ENCODE measurements at regions not wholly inside any gene's neighbourhood (a gene's known extent, or its start where the extent isn't known, plus 50 kb on each side); places are given as distances from the start of the nearest gene placed in this dataset.

GRCh38 chr3:63092515-63092914, 185.6 kb upstream of the SYNPR start (continued):
- TF ChIP-seq, protein P1, sequence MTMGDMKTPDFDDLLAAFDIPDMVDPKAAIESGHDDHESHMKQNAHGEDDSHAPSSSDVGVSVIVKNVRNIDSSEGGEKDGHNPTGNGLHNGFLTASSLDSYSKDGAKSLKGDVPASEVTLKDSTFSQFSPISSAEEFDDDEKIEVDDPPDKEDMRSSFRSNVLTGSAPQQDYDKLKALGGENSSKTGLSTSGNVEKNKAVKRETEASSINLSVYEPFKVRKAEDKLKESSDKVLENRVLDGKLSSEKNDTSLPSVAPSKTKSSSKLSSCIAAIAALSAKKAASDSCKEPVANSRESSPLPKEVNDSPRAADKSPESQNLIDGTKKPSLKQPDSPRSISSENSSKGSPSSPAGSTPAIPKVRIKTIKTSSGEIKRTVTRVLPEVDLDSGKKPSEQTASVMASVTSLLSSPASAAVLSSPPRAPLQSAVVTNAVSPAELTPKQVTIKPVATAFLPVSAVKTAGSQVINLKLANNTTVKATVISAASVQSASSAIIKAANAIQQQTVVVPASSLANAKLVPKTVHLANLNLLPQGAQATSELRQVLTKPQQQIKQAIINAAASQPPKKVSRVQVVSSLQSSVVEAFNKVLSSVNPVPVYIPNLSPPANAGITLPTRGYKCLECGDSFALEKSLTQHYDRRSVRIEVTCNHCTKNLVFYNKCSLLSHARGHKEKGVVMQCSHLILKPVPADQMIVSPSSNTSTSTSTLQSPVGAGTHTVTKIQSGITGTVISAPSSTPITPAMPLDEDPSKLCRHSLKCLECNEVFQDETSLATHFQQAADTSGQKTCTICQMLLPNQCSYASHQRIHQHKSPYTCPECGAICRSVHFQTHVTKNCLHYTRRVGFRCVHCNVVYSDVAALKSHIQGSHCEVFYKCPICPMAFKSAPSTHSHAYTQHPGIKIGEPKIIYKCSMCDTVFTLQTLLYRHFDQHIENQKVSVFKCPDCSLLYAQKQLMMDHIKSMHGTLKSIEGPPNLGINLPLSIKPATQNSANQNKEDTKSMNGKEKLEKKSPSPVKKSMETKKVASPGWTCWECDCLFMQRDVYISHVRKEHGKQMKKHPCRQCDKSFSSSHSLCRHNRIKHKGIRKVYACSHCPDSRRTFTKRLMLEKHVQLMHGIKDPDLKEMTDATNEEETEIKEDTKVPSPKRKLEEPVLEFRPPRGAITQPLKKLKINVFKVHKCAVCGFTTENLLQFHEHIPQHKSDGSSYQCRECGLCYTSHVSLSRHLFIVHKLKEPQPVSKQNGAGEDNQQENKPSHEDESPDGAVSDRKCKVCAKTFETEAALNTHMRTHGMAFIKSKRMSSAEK (CRISPR knock-in tag; IDR thresholded peaks at IDR 0.05; ENCODE audit: borderline replicate concordance) = no peak
- TF ChIP-seq, protein P2, sequence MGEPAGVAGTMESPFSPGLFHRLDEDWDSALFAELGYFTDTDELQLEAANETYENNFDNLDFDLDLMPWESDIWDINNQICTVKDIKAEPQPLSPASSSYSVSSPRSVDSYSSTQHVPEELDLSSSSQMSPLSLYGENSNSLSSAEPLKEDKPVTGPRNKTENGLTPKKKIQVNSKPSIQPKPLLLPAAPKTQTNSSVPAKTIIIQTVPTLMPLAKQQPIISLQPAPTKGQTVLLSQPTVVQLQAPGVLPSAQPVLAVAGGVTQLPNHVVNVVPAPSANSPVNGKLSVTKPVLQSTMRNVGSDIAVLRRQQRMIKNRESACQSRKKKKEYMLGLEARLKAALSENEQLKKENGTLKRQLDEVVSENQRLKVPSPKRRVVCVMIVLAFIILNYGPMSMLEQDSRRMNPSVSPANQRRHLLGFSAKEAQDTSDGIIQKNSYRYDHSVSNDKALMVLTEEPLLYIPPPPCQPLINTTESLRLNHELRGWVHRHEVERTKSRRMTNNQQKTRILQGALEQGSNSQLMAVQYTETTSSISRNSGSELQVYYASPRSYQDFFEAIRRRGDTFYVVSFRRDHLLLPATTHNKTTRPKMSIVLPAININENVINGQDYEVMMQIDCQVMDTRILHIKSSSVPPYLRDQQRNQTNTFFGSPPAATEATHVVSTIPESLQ (CRISPR knock-in tag; IDR thresholded peaks at IDR 0.05) = no peak
- TF ChIP-seq ZNF281 (CRISPR knock-in tag; IDR thresholded peaks at IDR 0.05) = no peak
- TF ChIP-seq ZSCAN18 (CRISPR knock-in tag; IDR thresholded peaks at IDR 0.05) = no peak
- TF ChIP-seq, protein P3, sequence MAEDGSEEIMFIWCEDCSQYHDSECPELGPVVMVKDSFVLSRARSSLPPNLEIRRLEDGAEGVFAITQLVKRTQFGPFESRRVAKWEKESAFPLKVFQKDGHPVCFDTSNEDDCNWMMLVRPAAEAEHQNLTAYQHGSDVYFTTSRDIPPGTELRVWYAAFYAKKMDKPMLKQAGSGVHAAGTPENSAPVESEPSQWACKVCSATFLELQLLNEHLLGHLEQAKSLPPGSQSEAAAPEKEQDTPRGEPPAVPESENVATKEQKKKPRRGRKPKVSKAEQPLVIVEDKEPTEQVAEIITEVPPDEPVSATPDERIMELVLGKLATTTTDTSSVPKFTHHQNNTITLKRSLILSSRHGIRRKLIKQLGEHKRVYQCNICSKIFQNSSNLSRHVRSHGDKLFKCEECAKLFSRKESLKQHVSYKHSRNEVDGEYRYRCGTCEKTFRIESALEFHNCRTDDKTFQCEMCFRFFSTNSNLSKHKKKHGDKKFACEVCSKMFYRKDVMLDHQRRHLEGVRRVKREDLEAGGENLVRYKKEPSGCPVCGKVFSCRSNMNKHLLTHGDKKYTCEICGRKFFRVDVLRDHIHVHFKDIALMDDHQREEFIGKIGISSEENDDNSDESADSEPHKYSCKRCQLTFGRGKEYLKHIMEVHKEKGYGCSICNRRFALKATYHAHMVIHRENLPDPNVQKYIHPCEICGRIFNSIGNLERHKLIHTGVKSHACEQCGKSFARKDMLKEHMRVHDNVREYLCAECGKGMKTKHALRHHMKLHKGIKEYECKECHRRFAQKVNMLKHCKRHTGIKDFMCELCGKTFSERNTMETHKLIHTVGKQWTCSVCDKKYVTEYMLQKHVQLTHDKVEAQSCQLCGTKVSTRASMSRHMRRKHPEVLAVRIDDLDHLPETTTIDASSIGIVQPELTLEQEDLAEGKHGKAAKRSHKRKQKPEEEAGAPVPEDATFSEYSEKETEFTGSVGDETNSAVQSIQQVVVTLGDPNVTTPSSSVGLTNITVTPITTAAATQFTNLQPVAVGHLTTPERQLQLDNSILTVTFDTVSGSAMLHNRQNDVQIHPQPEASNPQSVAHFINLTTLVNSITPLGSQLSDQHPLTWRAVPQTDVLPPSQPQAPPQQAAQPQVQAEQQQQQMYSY (CRISPR knock-in tag; IDR thresholded peaks at IDR 0.05) = no peak
- no peak for TF ChIP-seq SP1 (CRISPR knock-in tag; conservative IDR thresholded peaks at IDR 0.05)
- no peak for TF ChIP-seq GABPB1 (CRISPR knock-in tag; IDR thresholded peaks at IDR 0.05)
- no peak for TF ChIP-seq NFE2L1 (CRISPR knock-in tag; IDR thresholded peaks at IDR 0.05)
- no peak for TF ChIP-seq HMGA2 (CRISPR knock-in tag; IDR thresholded peaks at IDR 0.05)
- TF ChIP-seq, protein P4, sequence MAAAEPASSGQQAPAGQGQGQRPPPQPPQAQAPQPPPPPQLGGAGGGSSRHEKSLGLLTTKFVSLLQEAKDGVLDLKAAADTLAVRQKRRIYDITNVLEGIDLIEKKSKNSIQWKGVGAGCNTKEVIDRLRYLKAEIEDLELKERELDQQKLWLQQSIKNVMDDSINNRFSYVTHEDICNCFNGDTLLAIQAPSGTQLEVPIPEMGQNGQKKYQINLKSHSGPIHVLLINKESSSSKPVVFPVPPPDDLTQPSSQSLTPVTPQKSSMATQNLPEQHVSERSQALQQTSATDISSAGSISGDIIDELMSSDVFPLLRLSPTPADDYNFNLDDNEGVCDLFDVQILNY (CRISPR knock-in tag; IDR thresholded peaks at IDR 0.05) = no peak
